B cell (primary cell): ENCODE measurements at regions not wholly inside any gene's neighbourhood (a gene's known extent, or its start where the extent isn't known, plus 50 kb on each side); places are given as distances from the start of the nearest gene placed in this dataset.

ENCODE experiments used
- ATAC-seq: fragments of 200-7000 bp; cut with Tn5 transposase; one replicate; pipeline ENCODE4 v1.10.0; 2021; ENCODE audit warnings: low read depth, mild to moderate bottlenecking, moderate number of reproducible peaks, moderate library complexity
- CTCF ChIA-PET: fragments of 350-600 bp; sonication (Branson Sonifier 250); formaldehyde crosslinking; loops from one replicate; lab custom pipeline; 2021; ENCODE audit warnings: antibody characterized with exemption, inconsistent platforms; lab: Charles Lee
- POLR2A ChIA-PET: fragments of 350-600 bp; sonication (Branson Sonifier 250); formaldehyde crosslinking; loops from one replicate; lab custom pipeline; 2021; ENCODE audit warnings: antibody characterized with exemption; lab: Charles Lee
- DNase-seq: peaks from one replicate; pipeline ENCODE4 v3.0.0; 2013
- H2AFZ ChIP-seq: 2 replicates; pipeline ENCODE4 v1.6.1; 2012; ENCODE audit warnings: mild to moderate bottlenecking, low read depth, low read length; ENCODE audit not compliant: insufficient read depth, poor library complexity, severe bottlenecking
- H3K27ac ChIP-seq, 2 donors: 1 replicate in 1 of 2; 2 replicates in 1 of 2; pipeline ENCODE4 v1.5.1; 2012 to 2013; ENCODE audit warnings: low read length in 2 of 2, mild to moderate bottlenecking in 2 of 2, moderate library complexity in 1 of 2
- H3K27me3 ChIP-seq, 4 experiments: fragments of 200-600 bp in 1 of 4; sonication (generic) in 1 of 4; replicated peaks in 1 of 4; 1 replicate in 2 of 4; 2 replicates in 2 of 4; pipeline versions ENCODE4 v1.6.1 to v1.7.0; 2013 to 2016; ENCODE audit warnings: low read length in 3 of 4, mild to moderate bottlenecking in 2 of 4, mixed read lengths in 1 of 4, moderate library complexity in 1 of 4; ENCODE audit not compliant: insufficient read depth in 4 of 4, control insufficient read depth in 3 of 4; ENCODE audit errors: control extremely low read depth in 1 of 4
- H3K36me3 ChIP-seq, 2 experiments: replicated peaks in 1 of 2; 1 replicate in 1 of 2; 2 replicates in 1 of 2; pipeline versions ENCODE4 v1.6.1 to v1.7.1; 2013; ENCODE audit warnings: low read length in 1 of 2; ENCODE audit not compliant: insufficient read depth in 2 of 2, control insufficient read depth in 1 of 2; ENCODE audit errors: control extremely low read depth in 1 of 2, extremely low read depth in 1 of 2
- H3K4me1 ChIP-seq, 2 donors: fragments of 200-600 bp in 1 of 2; sonication (generic) in 1 of 2; 1 replicate in 1 of 2; 2 replicates in 1 of 2; pipeline versions ENCODE4 v1.5.1 to v1.6.1; 2013 to 2017; ENCODE audit warnings: low read length in 2 of 2; ENCODE audit not compliant: control insufficient read depth in 2 of 2, insufficient read depth in 2 of 2
- H3K4me2 ChIP-seq: replicated peaks from 2 replicates; pipeline ENCODE3; 2012; ENCODE audit warnings: mild to moderate bottlenecking, low read depth, low read length; ENCODE audit not compliant: poor library complexity, severe bottlenecking
- H3K4me3 ChIP-seq, 5 experiments: fragments of 200-600 bp in 1 of 5; sonication (generic) in 1 of 5; 1 replicate in 3 of 5; 2 replicates in 2 of 5; pipeline versions ENCODE4 v1.5.1 to v1.7.0; 2011 to 2016; ENCODE audit warnings: low read length in 4 of 5, mild to moderate bottlenecking in 4 of 5, low read depth in 2 of 5, control low read depth in 1 of 5, moderate library complexity in 1 of 5; ENCODE audit not compliant: insufficient read depth in 1 of 5; ENCODE audit errors: control extremely low read depth in 1 of 5, extremely low read depth in 1 of 5
- H3K79me2 ChIP-seq: fragments of 200-600 bp; sonication (generic); one replicate; pipeline ENCODE4 v1.6.0; 2016; ENCODE audit warnings: low read length; ENCODE audit not compliant: control insufficient read depth, insufficient read depth
- H3K9ac ChIP-seq: fragments of 200-600 bp; sonication (generic); 2 replicates; pipeline ENCODE4 v1.6.1; 2017; ENCODE audit warnings: mild to moderate bottlenecking, low read length, moderate library complexity
- H3K9me3 ChIP-seq, 3 donors: one replicate each; pipeline versions ENCODE4 v1.6.1 to v1.7.1; 2013; ENCODE audit warnings: low read length in 2 of 3; ENCODE audit not compliant: control insufficient read depth in 2 of 3, insufficient read depth in 1 of 3; ENCODE audit errors: control extremely low read depth in 1 of 3
- H4K20me1 ChIP-seq: 2 replicates; pipeline ENCODE4 v1.6.0; 2012; ENCODE audit warnings: mild to moderate bottlenecking, low read length; ENCODE audit not compliant: insufficient read depth, control insufficient read depth, poor library complexity, severe bottlenecking
- H3K27ac Mint-ChIP-seq: one replicate; pipeline ENCODE4 v1.8.0; 2021; ENCODE audit warnings: mixed read lengths
- H3K27me3 Mint-ChIP-seq: one replicate; pipeline ENCODE4 v1.8.0; 2021; ENCODE audit warnings: mixed read lengths
- H3K4me1 Mint-ChIP-seq: one replicate; pipeline ENCODE4 v1.8.0; 2021; ENCODE audit warnings: mixed read lengths
- H3K4me3 Mint-ChIP-seq: one replicate; pipeline ENCODE4 v1.8.0; 2021; ENCODE audit warnings: mixed read lengths
- H3K9me3 Mint-ChIP-seq: one replicate; pipeline ENCODE4 v1.8.0; 2022; ENCODE audit warnings: mixed read lengths; ENCODE audit not compliant: insufficient read depth
- EZH2 ChIP-seq: IDR thresholded peaks from 2 replicates; pipeline ENCODE4 v1.6.1; 2012; ENCODE audit warnings: borderline replicate concordance, low read depth, mild to moderate bottlenecking, moderate library complexity, low read length; ENCODE audit not compliant: insufficient read depth, poor library complexity, severe bottlenecking
- WGBS: methylation state at CpG from one replicate; pipeline ENCODE4 v1.1.5; 2013; ENCODE audit warnings: missing lambda C conversion rate; ENCODE audit not compliant: insufficient coverage; 5-methylcytosine and 5-hydroxymethylcytosine counted together
- intact Hi-C: fragments of 100-400 bp; cut with micrococcal nuclease; formaldehyde crosslinking; loops from one replicate; pipeline ENCODE4 v1.10.0; 2022
- TF ChIP-seq, protein P1 (sequence below): fragments of 200-600 bp; IDR thresholded peaks from one replicate; pipeline ENCODE4 v1.8.0; 2022; ENCODE audit warnings: antibody characterized with exemption, mild to moderate bottlenecking

DNA sequence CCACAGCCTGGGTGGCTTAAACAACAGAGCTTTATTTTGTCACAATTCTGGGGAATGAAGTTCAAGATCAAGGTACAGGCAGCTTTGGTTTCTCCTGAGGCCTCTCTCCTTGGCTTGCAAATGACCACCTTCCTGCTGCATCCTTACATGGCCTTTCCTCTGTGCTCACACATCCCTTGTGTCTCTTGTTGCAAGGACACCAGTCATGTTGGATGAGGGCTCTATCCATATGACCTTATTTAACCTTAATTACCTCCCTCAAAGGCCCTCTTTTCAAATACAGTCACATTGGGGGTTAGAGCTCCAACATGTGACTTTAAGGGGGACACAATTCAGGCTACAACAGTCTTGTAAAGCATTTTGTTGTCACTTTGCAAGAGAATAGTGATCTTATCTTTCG, 65.0 kb upstream of the PLXNA4 start:
- H3K4me1 ChIP-seq = no peaks in the 10 kb centered on the region
- no peaks in the 10 kb centered on the region for H3K79me2 ChIP-seq
- CTCF ChIA-PET = no interaction called here
- no peak overlapping the region for H3K4me3 Mint-ChIP-seq
- DNase-seq = no peak
- H3K27ac ChIP-seq = no peak overlapping the region
- no peaks in the 10 kb centered on the region for H3K36me3 ChIP-seq
- no peak for ATAC-seq
- H4K20me1 ChIP-seq = no peaks in the 10 kb centered on the region
- peaks cover 7% of the 10 kb centered on the region for H3K27me3 Mint-ChIP-seq
- H3K4me1 Mint-ChIP-seq = no peaks in the 10 kb centered on the region
- H3K9me3 ChIP-seq = no peaks in the 10 kb centered on the region
- no peaks in the 10 kb centered on the region for H3K27me3 ChIP-seq
- H3K4me3 ChIP-seq = no peak overlapping the region
- no peak overlapping the region for H2AFZ ChIP-seq
- no peak overlapping the region for H3K27ac Mint-ChIP-seq
- H3K9me3 Mint-ChIP-seq = no peaks in the 10 kb centered on the region
- no peak overlapping the region for H3K9ac ChIP-seq
- H3K4me2 ChIP-seq = no peak overlapping the region
- POLR2A ChIA-PET = no interaction called here
- TF ChIP-seq EZH2 = no peak
- TF ChIP-seq, protein P1, sequence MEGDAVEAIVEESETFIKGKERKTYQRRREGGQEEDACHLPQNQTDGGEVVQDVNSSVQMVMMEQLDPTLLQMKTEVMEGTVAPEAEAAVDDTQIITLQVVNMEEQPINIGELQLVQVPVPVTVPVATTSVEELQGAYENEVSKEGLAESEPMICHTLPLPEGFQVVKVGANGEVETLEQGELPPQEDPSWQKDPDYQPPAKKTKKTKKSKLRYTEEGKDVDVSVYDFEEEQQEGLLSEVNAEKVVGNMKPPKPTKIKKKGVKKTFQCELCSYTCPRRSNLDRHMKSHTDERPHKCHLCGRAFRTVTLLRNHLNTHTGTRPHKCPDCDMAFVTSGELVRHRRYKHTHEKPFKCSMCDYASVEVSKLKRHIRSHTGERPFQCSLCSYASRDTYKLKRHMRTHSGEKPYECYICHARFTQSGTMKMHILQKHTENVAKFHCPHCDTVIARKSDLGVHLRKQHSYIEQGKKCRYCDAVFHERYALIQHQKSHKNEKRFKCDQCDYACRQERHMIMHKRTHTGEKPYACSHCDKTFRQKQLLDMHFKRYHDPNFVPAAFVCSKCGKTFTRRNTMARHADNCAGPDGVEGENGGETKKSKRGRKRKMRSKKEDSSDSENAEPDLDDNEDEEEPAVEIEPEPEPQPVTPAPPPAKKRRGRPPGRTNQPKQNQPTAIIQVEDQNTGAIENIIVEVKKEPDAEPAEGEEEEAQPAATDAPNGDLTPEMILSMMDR = no peak
- intact Hi-C loops = no loop called here
- no CpG with 5 or more reads among the region's 1 CpG for WGBS

DNA sequence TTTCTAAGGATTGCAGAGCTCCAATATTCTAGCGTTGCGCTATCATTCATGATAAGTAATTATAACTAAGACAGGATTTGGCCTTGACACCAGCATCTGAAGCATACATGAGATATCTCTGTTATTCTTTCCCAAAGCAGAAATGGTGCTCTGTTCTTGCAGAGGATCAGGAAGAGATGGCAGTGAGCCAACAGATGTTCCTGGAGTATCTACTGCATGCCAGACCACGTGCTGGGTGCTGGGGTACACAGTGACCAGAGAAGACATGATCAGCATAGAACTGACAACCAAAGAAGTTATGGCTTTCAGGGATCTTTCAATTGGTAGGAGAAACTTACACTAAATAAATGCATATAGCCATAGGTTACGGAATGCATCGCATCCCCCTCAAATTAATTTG, 63.7 kb upstream of the PLXNA4 start:
- H3K4me3 Mint-ChIP-seq = no peak overlapping the region
- H3K27me3 ChIP-seq = no peaks in the 10 kb centered on the region
- CTCF ChIA-PET = interaction anchor here (0.6 kb wide), 1 partner anchor 17 kb away, joined by 3 read pairs; no protein-coding TSS in a partner anchor
- 88% methylated on average over 3 of the region's 5 CpGs for WGBS
- no peaks in the 10 kb centered on the region for H4K20me1 ChIP-seq
- TF ChIP-seq EZH2 = no peak
- TF ChIP-seq, protein P1 = no peak
- no peak overlapping the region for H3K27ac Mint-ChIP-seq
- peaks cover 7% of the 10 kb centered on the region for H3K27me3 Mint-ChIP-seq
- intact Hi-C loops = no loop called here
- DNase-seq = no peak
- H3K9me3 Mint-ChIP-seq = no peaks in the 10 kb centered on the region
- H3K4me1 Mint-ChIP-seq = no peaks in the 10 kb centered on the region
- H3K9ac ChIP-seq = no peak overlapping the region
- no peaks in the 10 kb centered on the region for H3K4me1 ChIP-seq
- no peaks in the 10 kb centered on the region for H3K36me3 ChIP-seq
- H3K79me2 ChIP-seq = no peaks in the 10 kb centered on the region
- no peak overlapping the region for H3K27ac ChIP-seq
- POLR2A ChIA-PET = no interaction called here
- H3K9me3 ChIP-seq = no peaks in the 10 kb centered on the region
- ATAC-seq = no peak
- no peak overlapping the region for H3K4me3 ChIP-seq
- H3K4me2 ChIP-seq = no peak overlapping the region
- no peak overlapping the region for H2AFZ ChIP-seq
